K562 (cell line): ENCODE measurements at regions not wholly inside any gene's neighbourhood (a gene's known extent, or its start where the extent isn't known, plus 50 kb on each side); places are given as distances from the start of the nearest gene placed in this dataset.

Experiments used
- CBX1 ChIP-seq: sonication (generic); IDR thresholded peaks from 2 replicates; pipeline ENCODE4 v1.6.1; 2016; ENCODE audit warnings: antibody characterized with exemption, low read depth, mild to moderate bottlenecking
- CBX8 ChIP-seq: fragments of 200-600 bp; sonication (generic); IDR thresholded peaks from 2 replicates; pipeline ENCODE4 v1.6.1; 2012; ENCODE audit warnings: borderline replicate concordance, mixed run types, low read depth, mild to moderate bottlenecking, moderate library complexity, mixed read lengths, low read length, control low read depth, inconsistent platforms; ENCODE audit not compliant: poor library complexity, severe bottlenecking; ENCODE audit errors: extremely low read depth
- MTA3 ChIP-seq: fragments of 450-650 bp; formaldehyde crosslinking; IDR thresholded peaks from 2 replicates; pipeline ENCODE4 v1.6.1; 2017; ENCODE audit warnings: mild to moderate bottlenecking, borderline replicate concordance
- SMC3 ChIP-seq: conservative IDR thresholded peaks from 2 replicates; pipeline ENCODE4 v1.6.1; 2011; ENCODE audit warnings: low read depth, low read length, improper control_type of control experiment; ENCODE audit not compliant: insufficient read depth
- SP1 ChIP-seq: sonication (generic); formaldehyde crosslinking; IDR thresholded peaks from 2 replicates; pipeline ENCODE4 v1.8.1; 2022; ENCODE audit warnings: mild to moderate bottlenecking, missing genetic modification reagents
- ZFP36 ChIP-seq: fragments of 150-350 bp; IDR thresholded peaks from 2 replicates; pipeline ENCODE4 v1.6.1; 2018; ENCODE audit warnings: low read length, low read depth; ENCODE audit not compliant: partially characterized antibody
- ZNF311 ChIP-seq: fragments of 250-450 bp; sonication (Bioruptor Pico); IDR thresholded peaks from 2 replicates; pipeline ENCODE4 v1.4.0; 2020; ENCODE audit warnings: mild to moderate bottlenecking, moderate library complexity

GRCh38 chr7:156510966-156511365 lies 129.6 kb upstream of the RNF32 start:
- TF ChIP-seq CBX1 (no peak), ZNF311 (CRISPR knock-in tag) (no peak), ZFP36 (no peak), MTA3 (no peak), SMC3 (no peak), CBX8 (no peak), SP1 (CRISPR knock-in tag) (no peak)
